Liver (tissue), 2 donors: ENCODE measurements at regions not wholly inside any gene's neighbourhood (a gene's known extent, or its start where the extent isn't known, plus 50 kb on each side); places are given as distances from the start of the nearest gene placed in this dataset.

Source experiments
- CTCF ChIP-seq: fragments of 150-350 bp; IDR thresholded peaks from 2 replicates; pipeline ENCODE4 v1.5.1; 2017; ENCODE audit warnings: improper control_type of control experiment, low read depth, low read length; ENCODE audit not compliant: missing input control
- FOXA1 ChIP-seq: IDR thresholded peaks from 2 replicates; pipeline ENCODE4 v1.6.1; 2016; ENCODE audit warnings: antibody characterized with exemption
- donor health status: healthy.

GRCh38 chr2:145186303-145186702 lies 666.4 kb upstream of the ZEB2 start:
- TF ChIP-seq CTCF = no peak
- no peak for TF ChIP-seq FOXA1
